LNCaP clone FGC (cell line): ENCODE measurements at regions not wholly inside any gene's neighbourhood (a gene's known extent, or its start where the extent isn't known, plus 50 kb on each side); places are given as distances from the start of the nearest gene placed in this dataset.
A peak's percentile ranks its signal among the peaks of the same experiment; 100 is the strongest.

Source experiments
- DNase-seq: peaks from one replicate; pipeline ENCODE4 v3.0.0-alpha.2; 2011; ENCODE audit warnings: low read depth
- H3K4me3 ChIP-seq: 2 replicates; pipeline ENCODE4 v1.5.1; 2011; ENCODE audit warnings: mild to moderate bottlenecking, low read depth, low read length, control low read depth
- CTCF ChIP-seq: IDR thresholded peaks from 2 replicates; pipeline ENCODE4 v1.5.1; 2012; ENCODE audit warnings: mild to moderate bottlenecking; ENCODE audit not compliant: control insufficient read depth, insufficient read depth; ENCODE audit errors: extremely low read depth

GRCh38 chr1:182270731-182271130 lies 120.9 kb downstream of the GLUL start:
- H3K4me3 ChIP-seq = no peak overlapping the region
- TF ChIP-seq CTCF = no peak
- DNase-seq = peak; percentile 57

DNA sequence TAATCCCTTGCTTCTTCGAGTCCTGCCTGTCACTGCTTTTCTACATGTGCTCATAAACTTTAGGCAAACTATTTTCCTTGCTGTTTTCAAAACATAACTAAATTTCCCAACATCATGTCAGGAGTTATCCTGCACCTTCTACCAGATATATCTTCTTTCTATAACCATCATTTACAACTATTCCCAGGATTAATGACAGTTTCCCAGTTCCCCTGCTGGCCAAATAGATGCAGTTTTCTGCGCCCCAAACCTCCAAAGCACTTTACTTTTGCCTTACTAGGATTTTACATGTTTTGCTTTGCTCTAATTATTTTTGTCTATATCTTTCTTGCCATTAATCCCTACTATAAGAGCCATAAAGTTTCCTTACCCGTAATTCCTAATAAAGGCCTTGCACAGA lies 122.5 kb downstream of the GLUL start:
- TF ChIP-seq CTCF = no peak
- no peak for DNase-seq
- H3K4me3 ChIP-seq = no peak overlapping the region

GRCh38 chr1:182268669-182269068 lies 122.9 kb downstream of the GLUL start:
- H3K4me3 ChIP-seq = no peak overlapping the region
- TF ChIP-seq CTCF = no peak
- DNase-seq = no peak

DNA sequence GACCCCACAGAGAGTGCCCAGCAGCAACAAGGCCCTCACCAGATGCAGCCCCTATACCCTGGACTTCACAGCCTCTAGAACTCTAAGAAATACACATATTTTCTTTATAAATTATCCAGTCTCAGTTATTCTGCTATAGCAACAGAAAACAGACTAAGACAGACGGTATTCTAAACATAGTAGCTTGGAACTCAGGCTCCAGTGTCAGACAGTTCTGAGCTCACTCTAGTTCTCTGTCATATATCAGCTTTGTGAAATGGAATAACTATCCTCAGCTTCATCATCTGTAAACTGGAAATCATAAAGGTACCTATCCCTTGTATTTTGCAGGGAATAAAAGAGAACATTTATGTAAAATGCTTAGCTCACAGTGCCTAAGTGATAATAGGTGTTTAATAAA lies 127.4 kb downstream of the GLUL start:
- no peak for TF ChIP-seq CTCF
- no peak overlapping the region for H3K4me3 ChIP-seq
- no peak for DNase-seq

GRCh38 chr1:182263706-182264105 lies 127.9 kb downstream of the GLUL start:
- no peak for TF ChIP-seq CTCF
- DNase-seq = no peak
- H3K4me3 ChIP-seq = no peak overlapping the region

DNA sequence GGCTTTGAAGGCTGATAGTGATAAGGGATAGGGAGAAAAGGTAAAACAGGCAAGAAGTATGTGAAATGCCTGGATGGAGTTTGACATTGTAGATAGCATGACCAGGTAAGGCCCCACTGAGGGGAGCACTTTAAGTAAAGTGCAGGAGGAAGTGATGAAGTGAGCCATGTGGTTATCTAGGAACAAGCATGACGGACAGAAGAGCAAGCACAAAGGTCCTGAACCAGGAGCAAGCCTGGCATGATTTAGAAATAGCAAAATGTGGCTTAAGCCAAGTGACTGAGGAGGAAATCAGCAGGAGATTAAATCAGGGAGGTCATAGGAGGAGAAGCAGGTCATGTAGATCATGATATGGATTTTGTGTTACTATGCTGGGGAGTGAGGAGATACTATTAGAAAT lies 129.2 kb downstream of the GLUL start:
- H3K4me3 ChIP-seq = no peak overlapping the region
- TF ChIP-seq CTCF = no peak
- no peak for DNase-seq

DNA sequence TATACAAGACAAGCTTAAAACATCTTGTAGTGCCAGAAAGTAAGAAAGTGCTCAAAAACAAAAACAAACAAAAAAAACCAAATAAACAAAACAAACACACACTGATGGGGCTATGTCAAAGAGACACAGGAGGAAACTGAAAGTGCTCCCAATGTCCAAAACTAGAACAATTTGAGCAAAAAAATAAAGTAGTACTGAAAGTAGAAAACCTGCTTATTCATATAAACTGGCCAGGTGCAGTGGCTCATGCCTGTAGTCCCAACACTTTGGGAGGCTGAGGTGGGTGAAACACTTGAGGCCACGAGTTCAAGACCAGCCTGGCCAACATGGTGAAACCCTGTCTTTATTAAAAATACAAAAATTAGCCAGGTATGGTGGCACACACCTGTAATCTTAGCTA lies 129.9 kb downstream of the GLUL start:
- no peak for DNase-seq
- no peak for TF ChIP-seq CTCF
- no peak overlapping the region for H3K4me3 ChIP-seq
